GM12801 (cell line): ENCODE measurements at regions not wholly inside any gene's neighbourhood (a gene's known extent, or its start where the extent isn't known, plus 50 kb on each side); places are given as distances from the start of the nearest gene placed in this dataset.

Experiments
- TF ChIP-seq, protein P1 (sequence below): IDR thresholded peaks from one replicate; pipeline ENCODE4 v1.5.1; 2011; ENCODE audit warnings: control low read depth; ENCODE audit not compliant: insufficient read length; ENCODE audit errors: extremely low read depth

DNA sequence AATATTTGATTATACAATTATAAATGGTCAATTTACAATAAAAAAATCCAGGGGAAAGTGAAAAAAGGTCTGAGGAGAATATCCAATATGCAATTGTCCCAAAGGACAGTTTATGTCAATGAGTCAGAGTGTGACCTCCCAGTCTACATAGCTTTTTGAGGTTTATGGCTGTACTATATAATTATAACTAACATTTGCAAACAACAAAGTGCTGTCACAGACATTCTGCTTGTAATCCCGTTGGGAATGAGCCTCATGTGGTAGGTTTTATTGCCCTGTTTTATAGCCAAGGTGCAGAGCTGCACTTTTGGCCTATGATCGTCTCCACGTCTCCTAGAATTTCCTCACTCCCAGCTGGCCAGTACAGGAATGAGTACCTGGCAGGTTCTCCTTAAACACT, 103.8 kb downstream of the ADSS2 start:
- TF ChIP-seq, protein P1, sequence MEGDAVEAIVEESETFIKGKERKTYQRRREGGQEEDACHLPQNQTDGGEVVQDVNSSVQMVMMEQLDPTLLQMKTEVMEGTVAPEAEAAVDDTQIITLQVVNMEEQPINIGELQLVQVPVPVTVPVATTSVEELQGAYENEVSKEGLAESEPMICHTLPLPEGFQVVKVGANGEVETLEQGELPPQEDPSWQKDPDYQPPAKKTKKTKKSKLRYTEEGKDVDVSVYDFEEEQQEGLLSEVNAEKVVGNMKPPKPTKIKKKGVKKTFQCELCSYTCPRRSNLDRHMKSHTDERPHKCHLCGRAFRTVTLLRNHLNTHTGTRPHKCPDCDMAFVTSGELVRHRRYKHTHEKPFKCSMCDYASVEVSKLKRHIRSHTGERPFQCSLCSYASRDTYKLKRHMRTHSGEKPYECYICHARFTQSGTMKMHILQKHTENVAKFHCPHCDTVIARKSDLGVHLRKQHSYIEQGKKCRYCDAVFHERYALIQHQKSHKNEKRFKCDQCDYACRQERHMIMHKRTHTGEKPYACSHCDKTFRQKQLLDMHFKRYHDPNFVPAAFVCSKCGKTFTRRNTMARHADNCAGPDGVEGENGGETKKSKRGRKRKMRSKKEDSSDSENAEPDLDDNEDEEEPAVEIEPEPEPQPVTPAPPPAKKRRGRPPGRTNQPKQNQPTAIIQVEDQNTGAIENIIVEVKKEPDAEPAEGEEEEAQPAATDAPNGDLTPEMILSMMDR = no peak

DNA sequence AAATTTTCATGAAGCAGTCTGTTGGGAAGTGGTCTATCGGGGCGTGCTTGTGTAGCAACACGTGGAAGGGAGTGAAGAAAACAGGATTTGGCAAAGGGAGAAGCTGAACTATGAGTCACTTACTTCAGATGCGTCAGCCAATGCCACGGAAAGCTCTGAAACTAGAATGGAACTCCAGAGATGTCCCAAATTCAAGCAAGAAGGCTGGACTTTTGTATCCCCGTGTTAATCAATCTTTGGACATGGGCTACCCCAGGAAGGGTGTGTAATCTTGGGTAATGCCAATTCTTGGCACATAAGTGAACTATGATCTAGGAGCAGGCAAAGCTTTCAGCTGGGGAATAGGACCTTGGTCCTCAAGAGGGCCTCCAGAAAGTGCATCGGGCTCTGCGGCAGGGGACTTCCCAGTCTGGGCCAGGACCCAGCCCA, 102.6 kb downstream of the ADSS2 start:
- TF ChIP-seq, protein P1 = no peak

DNA sequence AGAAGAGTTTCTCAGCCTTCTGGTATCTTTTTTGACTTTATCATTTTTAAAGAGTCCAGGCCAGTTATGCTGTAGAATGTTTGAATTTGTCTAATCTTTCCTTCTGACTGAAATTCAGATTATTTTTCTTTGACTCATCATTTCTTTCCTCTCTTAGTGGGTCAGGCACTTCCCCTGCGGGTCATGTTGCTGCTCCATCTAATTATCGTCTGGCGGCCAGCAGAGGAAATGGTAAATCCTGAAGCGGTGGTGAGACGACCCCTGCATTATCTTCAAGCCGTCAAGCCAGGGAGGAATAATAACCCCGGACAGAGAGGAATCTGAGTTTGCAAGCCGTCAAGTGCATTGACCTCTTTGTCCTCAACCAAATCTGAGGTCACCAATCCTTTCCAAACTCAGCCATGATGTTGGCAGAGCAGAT, 102.1 kb downstream of the ADSS2 start:
- TF ChIP-seq, protein P1 = no peak

DNA sequence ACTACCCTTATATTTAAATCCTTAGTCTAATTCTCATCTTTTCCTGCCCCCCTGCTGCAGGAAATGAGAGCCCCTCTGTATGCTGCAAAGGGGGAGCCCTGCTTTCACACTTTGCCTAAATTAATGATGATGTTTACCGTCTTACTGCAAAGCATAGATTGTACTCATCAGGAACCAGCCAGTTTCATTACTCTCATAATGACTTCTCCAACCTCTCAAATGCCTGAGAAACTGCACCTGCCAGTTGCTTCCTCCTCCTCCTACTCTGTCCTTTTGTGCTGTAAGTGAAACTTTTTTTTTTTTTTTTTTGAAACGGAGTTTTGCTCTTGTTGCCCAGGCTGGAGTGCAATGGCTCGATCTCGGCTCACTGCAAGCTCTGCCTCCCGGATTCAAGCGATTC, 101.7 kb downstream of the ADSS2 start:
- TF ChIP-seq, protein P1 = no peak

DNA sequence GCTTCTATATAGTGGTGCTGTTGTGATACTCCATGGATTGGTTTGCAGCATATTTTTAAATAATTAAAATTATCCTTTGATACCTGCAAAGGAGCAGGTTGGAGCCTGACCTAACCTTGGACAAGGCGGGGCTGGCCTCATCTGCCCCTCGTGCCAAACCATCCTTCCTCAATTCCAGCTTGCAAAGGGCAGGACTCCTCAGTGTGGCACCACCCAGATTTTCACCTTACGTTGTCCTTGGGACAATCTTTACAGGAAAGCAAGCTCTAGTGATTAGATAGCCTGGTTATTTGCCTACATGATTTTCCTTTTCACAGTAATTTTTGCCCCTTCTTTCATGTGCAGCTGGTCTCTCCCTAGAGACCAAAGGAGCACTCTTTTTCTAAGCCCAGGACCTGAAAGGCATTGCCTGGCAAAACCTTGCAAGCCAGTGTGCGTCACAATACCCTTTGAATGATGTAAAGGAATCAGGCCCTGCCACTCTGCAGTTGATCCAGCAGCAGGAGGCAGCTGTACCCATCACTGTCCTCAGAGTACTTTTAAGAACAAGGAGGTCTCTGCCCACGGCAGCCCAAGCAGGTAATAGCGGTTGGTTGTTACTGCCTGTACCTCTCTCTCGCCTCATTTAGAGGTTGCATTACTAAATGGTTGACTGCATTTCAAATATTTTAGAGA, 99.4 kb downstream of the ADSS2 start:
- TF ChIP-seq, protein P1 = no peak

DNA sequence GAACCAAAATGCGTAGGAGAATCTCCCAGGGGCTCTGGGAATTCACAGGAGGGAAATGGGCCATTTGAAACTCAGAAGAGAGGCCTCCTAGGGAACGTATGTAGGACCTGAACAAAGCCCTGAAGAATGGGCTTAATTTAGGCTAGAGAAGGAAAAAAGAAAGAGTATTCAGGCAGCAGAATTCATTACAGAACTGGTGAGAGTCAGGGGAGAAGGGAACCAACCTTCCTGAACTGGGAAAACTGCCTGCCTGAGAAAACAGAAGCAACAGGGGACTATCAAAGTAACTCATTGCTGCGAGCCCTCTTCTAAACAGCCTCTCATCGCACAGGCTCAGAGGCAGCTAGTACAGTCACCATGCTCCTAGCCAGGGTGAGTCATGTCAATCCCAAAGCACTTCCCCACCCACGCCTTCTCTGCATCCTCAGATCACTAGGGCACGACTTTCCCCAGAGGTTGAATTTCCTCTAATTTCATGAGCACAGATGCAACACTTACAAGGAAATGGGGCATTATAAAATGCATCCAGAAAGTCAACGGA, 98.1 kb downstream of the ADSS2 start:
- TF ChIP-seq, protein P1 = no peak

DNA sequence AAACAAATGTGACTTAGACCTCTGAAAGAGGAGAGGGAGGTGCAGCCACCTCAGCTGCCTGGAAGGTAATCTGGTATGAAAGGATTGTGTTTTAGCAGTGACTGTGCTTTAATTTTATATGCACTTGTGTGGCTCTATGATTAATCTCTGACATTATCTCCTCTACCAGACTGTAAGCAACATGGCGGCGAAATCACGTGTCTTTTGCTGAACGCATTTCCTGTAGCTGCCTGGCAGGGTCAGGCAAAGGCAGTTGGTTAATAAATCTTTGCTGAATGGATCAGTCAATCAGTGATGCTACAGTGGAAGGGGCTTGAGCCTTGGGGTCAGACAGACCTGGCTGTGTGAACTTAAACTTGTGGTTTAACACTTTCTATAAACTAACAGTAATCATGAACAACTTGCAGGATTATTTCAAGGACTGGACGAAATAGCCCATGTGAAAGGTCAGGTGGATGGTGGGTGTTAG, 96.9 kb downstream of the ADSS2 start:
- TF ChIP-seq, protein P1 = no peak
